ENCODE measurements at regions not wholly inside any gene's neighbourhood (a gene's known extent, or its start where the extent isn't known, plus 50 kb on each side); places are given as distances from the start of the nearest gene placed in this dataset.

- ChIA-PET CTCF (interaction anchor here (1.3 kb wide), 1 partner anchor 15 kb away, joined by 3 read pairs; no protein-coding TSS in a partner anchor), POLR2A (ENCODE audit: unreplicated experiment) (no interaction called here)
Observed at GRCh38 chr7:26485367-26485934, 193.8 kb downstream of the SNX10 start.

More at GRCh38 chr7:26485367-26485934, 193.8 kb downstream of the SNX10 start:
- Histone ChIP-seq H2AFZ (replicated peaks; ENCODE audit: low read length, poor library complexity) (no peak overlapping the region), H4K5ac (ENCODE audit: low read depth, low read length) (no peak overlapping the region), H4K91ac (ENCODE audit: insufficient read depth, low read depth, low read length) (no peak overlapping the region), H3K9me3 (ENCODE audit: control insufficient read depth, insufficient read depth, low read length) (no peaks in the 10 kb centered on the region), H2AK5ac (ENCODE audit: low read depth, low read length) (no peak overlapping the region), H2BK15ac (ENCODE audit: low read depth, low read length) (no peak overlapping the region), H4K8ac (ENCODE audit: low read depth in 2 of 2, low read length in 2 of 2) (no peak overlapping the region), H3K27ac (ENCODE audit: insufficient read depth, low read length) (no peak overlapping the region), H3K9ac (ENCODE audit: low read depth, low read length) (no peak overlapping the region), H3K27me3 (ENCODE audit: control insufficient read depth, insufficient read depth, low read length) (no peaks in the 10 kb centered on the region), H3K14ac (replicated peaks; ENCODE audit: low read depth, low read length) (no peak overlapping the region), H3K4me2 (ENCODE audit: low read depth, low read length) (no peak overlapping the region), H3K56ac (ENCODE audit: extremely low read depth, insufficient read depth, low read length) (no peak overlapping the region), H2BK20ac (ENCODE audit: low read depth, low read length) (no peak overlapping the region), H4K20me1 (ENCODE audit: insufficient read depth, low read length) (no peaks in the 10 kb centered on the region), H2AK9ac (replicated peaks; ENCODE audit: low read depth, low read length, poor library complexity) (no peak overlapping the region), H3K4me1 (ENCODE audit: control insufficient read depth, insufficient read depth, low read length) (no peaks in the 10 kb centered on the region), H3K4me3 (ENCODE audit: insufficient read depth, low read depth, low read length) (no peak overlapping the region), H2BK5ac (ENCODE audit: low read depth, low read length, poor library complexity, severe bottlenecking) (no peak overlapping the region), H3K18ac (ENCODE audit: low read depth, low read length) (no peak overlapping the region), H3K9me1 (ENCODE audit: insufficient read depth, low read length) (no peaks in the 10 kb centered on the region), H3K79me1 (ENCODE audit: low read depth in 1 of 2, low read length in 2 of 2) (no peaks in the 10 kb centered on the region), H3K4ac (ENCODE audit: low read depth, low read length) (no peak overlapping the region), H2BK120ac (ENCODE audit: low read depth, low read length) (no peak overlapping the region), H3K23ac (ENCODE audit: low read depth, low read length) (no peak overlapping the region), H3K36me3 (ENCODE audit: control insufficient read depth, insufficient read depth, low read length) (no peaks in the 10 kb centered on the region)
- DNase-seq, result no peak
- no TSS peak for BruUV-seq (replicated peaks)
- no peak for ATAC-seq (ENCODE audit: low read depth)
- no peak for TF ChIP-seq MXI1 (IDR thresholded peaks at IDR 0.05; ENCODE audit: borderline replicate concordance, low read depth, low read length)
- TF ChIP-seq BHLHE40 (IDR thresholded peaks at IDR 0.05; ENCODE audit: low read depth, low read length), result no peak
- TF ChIP-seq POLR2A (IDR thresholded peaks at IDR 0.05; ENCODE audit: low read depth, low read length), result no peak
- TF ChIP-seq USF2 (IDR thresholded peaks at IDR 0.05; ENCODE audit: low read depth, low read length), result no peak
- no peak for TF ChIP-seq RAD21 (IDR thresholded peaks at IDR 0.05; ENCODE audit: low read length)
- no peak for TF ChIP-seq RFX5 (IDR thresholded peaks at IDR 0.05; ENCODE audit: low read depth, low read length)
- no peak for TF ChIP-seq CTCF (conservative IDR thresholded peaks at IDR 0.05; ENCODE audit: low read depth, low read length)
- TF ChIP-seq MAZ (IDR thresholded peaks at IDR 0.05; ENCODE audit: borderline replicate concordance, low read depth, low read length), result no peak
- TF ChIP-seq CEBPB (IDR thresholded peaks at IDR 0.05; ENCODE audit: low read depth, low read length), result no peak
- TF ChIP-seq RCOR1 (IDR thresholded peaks at IDR 0.05; ENCODE audit: insufficient replicate concordance, low read length), result no peak
- TF ChIP-seq CHD1 (IDR thresholded peaks at IDR 0.05; ENCODE audit: low read depth, low read length), result no peak
- no peak for TF ChIP-seq SMC3 (IDR thresholded peaks at IDR 0.05; ENCODE audit: low read depth, low read length)
- no peak for TF ChIP-seq MAFK (IDR thresholded peaks at IDR 0.05; ENCODE audit: low read depth, low read length)
- TF ChIP-seq ELK1 (IDR thresholded peaks at IDR 0.05; ENCODE audit: borderline replicate concordance, low read depth, low read length), result no peak
- no peak for TF ChIP-seq NFE2L2 (IDR thresholded peaks at IDR 0.05; ENCODE audit: low read depth, low read length)
- no peak for TF ChIP-seq FOS (IDR thresholded peaks at IDR 0.05; ENCODE audit: low read depth, low read length)
- in situ Hi-C loops (cut with MboI; ENCODE audit: low sequenced_read_pairs) (no loop called here), intact Hi-C loops (cut with micrococcal nuclease) (no loop called here), dilution Hi-C loops (cut with HindIII; ENCODE audit: low sequenced_read_pairs, unreplicated experiment) (no loop called here)
- WGBS, 2 experiments (ENCODE audit: extremely low coverage in 2 of 2, insufficient read length in 1 of 2), result no CpG with 5 or more reads among the region's 6 CpGs
